ENCODE measurements at regions not wholly inside any gene's neighbourhood (a gene's known extent, or its start where the extent isn't known, plus 50 kb on each side); places are given as distances from the start of the nearest gene placed in this dataset.

DNA sequence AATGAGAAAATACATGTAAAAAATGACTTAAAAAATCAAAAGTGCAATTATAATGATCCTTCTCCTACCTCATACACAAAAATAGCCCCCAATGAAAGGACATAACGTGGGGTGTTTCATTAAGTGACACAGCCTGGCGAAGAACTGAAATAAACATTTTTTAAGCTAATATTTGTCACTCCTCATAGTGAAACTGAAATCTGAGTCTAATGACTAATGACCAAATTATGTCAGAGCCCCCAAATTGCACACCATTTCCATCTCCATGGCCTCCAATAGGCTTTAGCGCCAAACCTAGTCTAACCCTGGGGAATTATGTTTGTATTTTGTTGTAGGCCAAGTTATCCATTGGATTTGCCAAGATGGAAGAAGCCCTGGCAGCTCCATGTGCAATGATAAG is 119.1 kb downstream of the WT1 start:
- DNase-seq = no peak
- Histone ChIP-seq H3K36me3 (no peaks in the 10 kb centered on the region), H3K4me1 (peaks cover 8 to 19% of the 10 kb centered on the region in 2 donors), H3K4me3 (replicated peaks in 1 of 3) (no peak overlapping the region), H3K9me3 (no peaks in the 10 kb centered on the region), H3K27ac (no peak overlapping the region), H3K27me3 (no peaks in the 10 kb centered on the region)
- TF ChIP-seq, protein P1, sequence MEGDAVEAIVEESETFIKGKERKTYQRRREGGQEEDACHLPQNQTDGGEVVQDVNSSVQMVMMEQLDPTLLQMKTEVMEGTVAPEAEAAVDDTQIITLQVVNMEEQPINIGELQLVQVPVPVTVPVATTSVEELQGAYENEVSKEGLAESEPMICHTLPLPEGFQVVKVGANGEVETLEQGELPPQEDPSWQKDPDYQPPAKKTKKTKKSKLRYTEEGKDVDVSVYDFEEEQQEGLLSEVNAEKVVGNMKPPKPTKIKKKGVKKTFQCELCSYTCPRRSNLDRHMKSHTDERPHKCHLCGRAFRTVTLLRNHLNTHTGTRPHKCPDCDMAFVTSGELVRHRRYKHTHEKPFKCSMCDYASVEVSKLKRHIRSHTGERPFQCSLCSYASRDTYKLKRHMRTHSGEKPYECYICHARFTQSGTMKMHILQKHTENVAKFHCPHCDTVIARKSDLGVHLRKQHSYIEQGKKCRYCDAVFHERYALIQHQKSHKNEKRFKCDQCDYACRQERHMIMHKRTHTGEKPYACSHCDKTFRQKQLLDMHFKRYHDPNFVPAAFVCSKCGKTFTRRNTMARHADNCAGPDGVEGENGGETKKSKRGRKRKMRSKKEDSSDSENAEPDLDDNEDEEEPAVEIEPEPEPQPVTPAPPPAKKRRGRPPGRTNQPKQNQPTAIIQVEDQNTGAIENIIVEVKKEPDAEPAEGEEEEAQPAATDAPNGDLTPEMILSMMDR (IDR thresholded peaks at IDR 0.05) = no peak
- no peak for TF ChIP-seq POLR2A (IDR thresholded peaks at IDR 0.05)
- intact Hi-C loops (cut with DNase I) = no loop called here
- 89 to 91% methylated on average over 3 of the region's 3 CpGs for WGBS, 2 donors

DNA sequence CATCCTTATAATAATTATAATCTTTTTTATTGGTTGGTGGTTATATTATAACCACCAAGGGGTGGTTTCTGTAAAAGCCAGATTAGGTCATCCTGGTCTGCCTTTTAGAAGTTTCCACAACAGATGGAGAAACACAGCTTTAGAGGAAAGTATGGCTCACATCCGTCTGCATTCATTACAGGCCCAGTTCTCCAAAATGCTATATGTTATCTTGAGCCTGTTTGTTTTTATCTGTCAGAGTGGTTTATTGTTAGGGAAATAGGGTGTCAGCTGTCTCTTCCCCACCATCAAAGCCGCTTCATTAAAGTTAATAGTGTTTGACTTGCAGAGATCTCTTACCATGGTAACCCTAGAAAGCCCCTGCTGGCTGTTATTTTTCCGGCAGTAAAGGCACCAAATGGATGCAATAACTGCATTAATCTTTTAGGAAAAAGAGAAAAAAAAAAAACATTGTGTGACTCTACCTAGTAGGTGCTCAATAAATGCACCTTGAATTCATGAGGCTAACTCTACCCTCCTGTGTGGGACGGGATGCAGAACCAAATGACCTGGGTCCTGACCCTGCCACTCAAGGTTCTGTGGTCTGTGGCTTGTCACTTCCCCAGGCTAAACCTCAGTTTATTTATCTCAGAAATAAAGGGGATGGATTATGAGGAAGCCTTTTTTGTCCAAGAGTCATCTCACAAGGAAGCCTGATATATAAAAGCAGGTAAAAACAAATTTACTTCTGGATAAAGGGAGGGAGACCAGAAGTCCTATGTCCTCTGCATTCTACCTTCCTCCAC is 118.3 kb downstream of the WT1 start:
- no peak for DNase-seq
- WGBS, 2 donors = 80 to 84% methylated on average over 4 of the region's 4 CpGs
- Histone ChIP-seq H3K4me1 (peaks cover 2 to 11% of the 10 kb centered on the region in 2 donors), H3K9me3 (no peaks in the 10 kb centered on the region), H3K27ac (no peak overlapping the region), H3K27me3 (no peaks in the 10 kb centered on the region), H3K36me3 (no peaks in the 10 kb centered on the region), H3K4me3 (replicated peaks in 1 of 3) (no peak overlapping the region)
- TF ChIP-seq, protein P1 (IDR thresholded peaks at IDR 0.05) = no peak
- TF ChIP-seq POLR2A (IDR thresholded peaks at IDR 0.05) = no peak
- intact Hi-C loops (cut with DNase I) = no loop called here

DNA sequence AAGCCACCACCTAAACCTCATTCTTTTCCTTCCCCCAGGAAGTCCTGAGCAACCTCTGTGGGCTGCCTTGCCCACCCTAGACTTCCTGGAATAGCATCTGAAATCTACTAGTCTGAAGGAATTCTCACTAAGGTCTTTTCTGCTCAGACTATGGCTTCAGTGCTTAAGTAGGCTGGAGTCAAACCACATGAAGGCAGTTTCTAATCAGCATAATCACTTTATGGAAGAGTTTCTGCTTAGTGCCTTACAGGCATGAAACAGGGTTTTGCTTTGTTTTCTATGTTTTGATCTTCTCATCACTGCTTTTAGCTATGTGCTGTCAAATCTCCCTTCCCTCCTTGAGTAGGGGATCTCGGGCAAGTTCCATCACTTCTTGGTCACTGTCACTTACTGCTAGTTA is 117.7 kb downstream of the WT1 start:
- no peaks in the 10 kb centered on the region for H3K36me3 ChIP-seq
- no peak overlapping the region for H3K4me3 ChIP-seq (replicated peaks in 1 of 3)
- no peaks in the 10 kb centered on the region for H3K27me3 ChIP-seq
- WGBS, 2 donors = 92 to 96% methylated on average over 1 of the region's 1 CpG
- no peak overlapping the region for H3K27ac ChIP-seq
- intact Hi-C loops (cut with DNase I) = no loop called here
- peaks cover 0 to 5% of the 10 kb centered on the region in 2 donors for H3K4me1 ChIP-seq
- no peaks in the 10 kb centered on the region for H3K9me3 ChIP-seq
- TF ChIP-seq, protein P1 (IDR thresholded peaks at IDR 0.05) = no peak
- TF ChIP-seq POLR2A (IDR thresholded peaks at IDR 0.05) = no peak
- no peak for DNase-seq

DNA sequence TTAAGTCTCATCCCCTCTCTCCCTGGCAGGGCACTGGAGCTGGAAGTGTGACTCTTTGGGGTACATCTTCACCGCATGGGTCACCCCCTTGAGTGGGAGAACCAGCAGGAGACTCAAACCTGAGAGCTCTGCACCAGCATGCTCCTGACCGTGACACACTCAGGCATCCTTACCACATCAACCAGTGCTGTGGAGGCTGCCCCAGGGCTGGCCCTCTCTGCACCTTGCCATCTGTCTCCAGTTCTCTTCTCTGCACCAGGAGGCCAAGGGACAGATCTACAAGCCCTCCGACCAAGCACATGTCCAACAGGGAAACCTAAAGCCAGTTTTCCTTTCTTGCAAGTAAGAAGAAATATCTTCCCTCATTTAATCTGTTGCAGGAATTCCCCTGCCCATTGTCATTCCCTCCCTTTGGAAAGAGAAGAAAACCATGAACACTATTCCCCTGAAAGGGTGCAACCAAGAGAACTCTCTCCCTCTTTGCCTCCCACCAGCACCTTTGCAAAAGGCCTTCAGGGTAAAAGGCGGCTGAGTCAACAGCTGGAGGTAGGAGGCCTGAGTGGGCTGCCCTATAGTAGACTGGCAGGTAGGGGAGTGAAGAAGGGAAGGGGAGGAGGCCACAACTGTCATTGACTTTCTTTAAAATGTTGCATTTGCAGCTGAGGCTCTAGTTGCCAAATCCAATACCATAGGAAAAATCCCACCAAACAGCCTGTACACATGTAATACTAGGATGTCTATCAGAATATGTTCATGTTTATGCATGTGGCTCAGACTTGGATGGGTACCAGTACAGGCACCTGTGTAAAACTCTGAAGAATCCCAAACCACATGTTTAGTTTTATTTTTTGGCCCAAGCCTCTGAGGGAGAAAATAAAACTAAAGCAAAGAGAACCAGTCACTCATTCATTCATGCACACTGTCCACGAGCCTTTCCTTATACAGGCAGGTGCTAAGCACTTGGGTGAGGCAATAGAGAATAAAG is 117.0 kb downstream of the WT1 start:
- intact Hi-C loops (cut with DNase I) = no loop called here
- Histone ChIP-seq H3K36me3 (no peaks in the 10 kb centered on the region), H3K27ac (no peak overlapping the region), H3K9me3 (no peaks in the 10 kb centered on the region), H3K4me1 (no peaks in the 10 kb centered on the region), H3K27me3 (no peaks in the 10 kb centered on the region), H3K4me3 (replicated peaks in 1 of 3) (no peak overlapping the region)
- no peak for TF ChIP-seq POLR2A (IDR thresholded peaks at IDR 0.05)
- WGBS, 2 donors = 87 to 92% methylated on average over 5 of the region's 5 CpGs
- DNase-seq = no peak

DNA sequence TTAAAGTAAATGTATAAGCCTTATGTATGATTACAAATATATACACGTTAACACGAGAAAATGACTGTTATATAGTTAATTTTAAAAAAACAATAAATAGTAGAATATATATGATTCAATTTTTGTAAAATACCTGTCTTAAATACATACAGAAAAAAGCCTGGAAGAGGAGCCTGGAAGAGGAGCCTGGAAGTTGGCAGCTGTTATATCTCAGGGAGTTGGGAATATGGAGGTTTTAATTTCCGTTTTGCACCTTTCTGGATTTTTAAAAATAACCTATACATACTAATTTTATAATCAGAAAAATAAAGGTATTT is 111.6 kb downstream of the WT1 start:
- no peaks in the 10 kb centered on the region for H3K27me3 ChIP-seq
- 20 to 23% methylated on average over 3 of the region's 3 CpGs for WGBS, 2 donors
- no peaks in the 10 kb centered on the region for H3K9me3 ChIP-seq
- H3K4me3 ChIP-seq (replicated peaks in 1 of 3) = no peak overlapping the region
- no peaks in the 10 kb centered on the region for H3K36me3 ChIP-seq
- intact Hi-C loops (cut with DNase I) = no loop called here
- no peaks in the 10 kb centered on the region for H3K4me1 ChIP-seq
- DNase-seq = no peak
- H3K27ac ChIP-seq = no peak overlapping the region
- TF ChIP-seq, protein P1 (IDR thresholded peaks at IDR 0.05) = no peak
- TF ChIP-seq POLR2A (IDR thresholded peaks at IDR 0.05) = no peak

Data from thyroid gland (tissue), 4 donors.